ENCODE measurements at regions not wholly inside any gene's neighbourhood (a gene's known extent, or its start where the extent isn't known, plus 50 kb on each side); places are given as distances from the start of the nearest gene placed in this dataset.

DNA sequence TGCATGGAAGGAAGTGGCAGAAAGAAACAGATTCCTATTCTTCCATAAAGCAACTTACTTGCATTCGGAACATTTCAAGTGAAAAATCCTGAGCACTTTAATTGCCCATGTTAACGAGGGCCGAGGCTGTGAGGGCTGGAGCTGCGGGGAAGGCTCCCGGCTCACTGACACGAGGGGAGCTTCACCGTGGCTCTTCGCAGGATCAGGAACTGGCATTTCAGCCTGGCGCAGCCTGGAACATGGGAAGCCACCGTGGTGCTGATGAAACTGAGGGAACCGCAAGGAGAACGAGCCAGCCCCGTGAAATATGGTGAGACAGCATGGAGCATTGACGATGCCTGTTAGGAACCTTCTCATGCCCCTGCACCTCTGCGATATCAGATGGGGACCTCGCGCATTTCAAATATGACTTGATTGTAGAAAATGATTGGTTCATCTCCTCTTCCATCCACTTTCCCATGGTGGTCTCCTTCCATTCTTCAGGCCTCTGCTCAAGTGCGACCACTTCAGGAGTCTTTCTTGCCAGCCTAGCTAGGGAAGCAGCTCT lies 236.9 kb downstream of the TBXT start:
- H3K27ac ChIP-seq, result no peak overlapping the region
- no peak overlapping the region for H3K4me3 ChIP-seq

DNA sequence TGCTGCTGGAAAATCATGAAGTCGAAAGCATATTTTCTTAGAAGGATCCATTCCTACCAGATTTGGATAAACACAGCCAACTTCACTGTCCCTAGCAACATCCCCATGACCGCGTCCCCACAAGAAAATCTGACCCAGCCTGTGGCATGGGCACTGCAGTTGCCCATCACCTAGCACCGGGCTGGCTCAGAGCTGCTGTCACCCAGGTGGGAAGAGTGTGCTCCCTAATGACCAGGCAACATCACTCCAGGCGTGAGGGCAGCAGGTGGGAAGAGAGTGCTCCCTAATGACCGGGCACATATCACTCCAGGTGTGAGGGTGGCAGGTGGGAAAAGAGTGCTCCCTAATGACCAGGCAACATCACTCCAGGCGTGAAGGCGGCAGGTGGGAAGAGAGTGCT lies 238.0 kb downstream of the TBXT start:
- H3K27ac ChIP-seq, result no peak overlapping the region
- H3K4me3 ChIP-seq, result no peak overlapping the region

DNA sequence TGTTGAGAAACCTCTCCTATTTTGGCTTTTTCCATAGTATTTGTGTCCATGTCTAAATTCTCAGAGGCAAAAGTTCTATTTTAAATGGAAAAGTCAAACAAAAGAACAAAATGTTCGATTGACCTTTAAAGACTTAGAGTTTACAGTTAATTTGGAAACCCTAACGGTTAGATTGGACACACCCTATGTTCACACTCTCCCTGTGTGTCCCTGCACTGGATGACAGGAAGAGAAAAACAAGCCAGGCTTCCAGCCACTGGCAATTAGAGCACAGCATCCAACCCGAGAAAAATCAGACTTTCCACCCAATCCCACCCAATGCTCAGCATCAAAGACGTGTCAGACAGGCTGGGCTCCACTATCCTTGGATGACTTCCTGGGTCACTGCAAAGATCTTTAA lies 241.3 kb downstream of the TBXT start:
- Histone ChIP-seq H3K4me3 (no peak overlapping the region), H3K27ac (no peak overlapping the region)

DNA sequence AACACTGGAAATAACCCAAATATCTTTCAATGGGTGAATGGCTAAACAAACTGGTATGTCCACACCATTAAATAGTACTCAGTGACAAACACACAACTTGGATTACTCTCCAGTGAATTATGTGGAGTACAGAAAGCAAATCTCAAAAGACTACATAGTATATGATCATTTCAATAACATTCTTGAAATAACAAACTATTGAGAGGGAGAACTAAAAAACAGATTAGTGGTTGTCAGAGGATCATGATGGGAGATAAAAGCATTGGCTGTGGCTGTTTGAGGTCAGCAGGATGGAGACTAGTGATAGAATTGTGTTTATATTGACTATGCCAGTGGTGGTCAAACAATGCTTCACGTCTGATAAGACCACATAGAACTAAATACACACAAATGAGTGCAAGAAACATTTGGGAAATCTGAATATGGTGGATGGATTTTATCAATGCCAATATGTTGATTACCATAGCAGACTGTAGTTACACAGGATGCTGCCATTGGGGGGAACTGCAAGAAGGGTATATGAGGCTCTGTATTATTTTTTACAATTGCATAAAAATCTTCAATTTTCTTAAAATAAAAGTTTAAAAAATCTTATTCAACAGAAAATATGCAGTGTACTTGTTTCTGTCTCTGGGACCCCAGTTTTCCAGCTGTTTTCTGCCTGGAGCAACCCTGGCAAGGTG lies 242.0 kb downstream of the TBXT start:
- Histone ChIP-seq H3K4me3 (no peak overlapping the region), H3K27ac (no peak overlapping the region)

DNA sequence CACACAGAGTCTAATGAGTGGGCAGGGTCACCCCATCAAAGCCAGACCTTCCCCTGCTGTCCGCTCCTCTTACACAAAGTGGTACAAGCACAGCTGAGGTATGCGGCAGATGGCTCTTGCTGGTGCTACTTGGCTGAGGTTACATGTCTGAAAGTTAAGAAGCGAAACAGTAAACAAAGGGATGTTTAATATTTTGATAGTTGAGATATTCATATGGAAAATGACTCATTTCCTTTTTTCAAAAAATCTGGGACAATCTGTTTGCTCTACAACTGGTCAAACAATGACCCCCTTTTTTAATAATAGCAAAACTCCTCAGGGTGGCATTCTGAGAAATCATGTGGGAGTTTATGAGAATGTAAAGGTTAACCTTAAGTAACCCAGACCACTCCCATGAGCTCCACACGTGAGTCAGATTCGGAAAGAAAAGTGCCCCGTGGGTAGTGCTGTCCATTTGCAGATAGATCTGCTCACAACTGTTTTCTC lies 245.3 kb downstream of the TBXT start:
- Histone ChIP-seq H3K27ac (no peak overlapping the region), H3K4me3 (no peak overlapping the region)

DNA sequence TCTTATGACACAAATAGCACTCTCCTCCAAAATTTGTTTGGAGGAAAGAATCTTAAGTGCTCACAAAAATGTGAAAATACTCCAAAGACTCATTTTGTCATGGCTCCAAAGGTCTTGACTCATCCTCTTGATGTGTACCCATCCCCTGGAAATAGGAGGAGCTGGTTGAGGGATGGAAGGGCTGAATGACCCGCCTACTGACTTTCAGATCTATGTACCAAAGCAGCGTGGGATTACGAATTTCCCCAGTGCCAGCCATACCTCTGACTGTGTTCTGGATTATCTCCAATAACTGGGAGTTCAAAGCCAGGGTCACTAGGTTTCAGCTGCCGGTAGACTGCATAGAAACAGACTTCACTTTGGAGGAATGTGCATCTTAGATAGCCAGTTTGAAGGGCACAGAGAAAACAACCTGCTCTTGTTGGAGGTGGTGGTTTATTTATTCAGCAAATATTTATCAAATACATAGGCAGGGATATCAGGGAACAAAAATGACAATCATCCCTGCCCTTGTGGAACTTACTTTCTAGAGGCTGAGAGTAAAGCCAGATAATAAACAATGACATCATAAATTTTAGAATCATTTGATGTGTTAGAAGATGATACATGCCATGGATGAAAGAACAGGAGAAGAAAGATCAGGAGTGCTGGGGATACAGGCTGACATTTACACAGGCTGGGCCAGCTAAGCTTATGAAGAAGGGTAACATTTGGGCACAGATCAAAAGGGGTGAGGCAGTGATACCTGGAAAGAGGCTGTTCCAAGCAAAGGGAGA lies 246.6 kb downstream of the TBXT start:
- Histone ChIP-seq H3K27ac (no peak overlapping the region), H3K4me3 (no peak overlapping the region)

DNA sequence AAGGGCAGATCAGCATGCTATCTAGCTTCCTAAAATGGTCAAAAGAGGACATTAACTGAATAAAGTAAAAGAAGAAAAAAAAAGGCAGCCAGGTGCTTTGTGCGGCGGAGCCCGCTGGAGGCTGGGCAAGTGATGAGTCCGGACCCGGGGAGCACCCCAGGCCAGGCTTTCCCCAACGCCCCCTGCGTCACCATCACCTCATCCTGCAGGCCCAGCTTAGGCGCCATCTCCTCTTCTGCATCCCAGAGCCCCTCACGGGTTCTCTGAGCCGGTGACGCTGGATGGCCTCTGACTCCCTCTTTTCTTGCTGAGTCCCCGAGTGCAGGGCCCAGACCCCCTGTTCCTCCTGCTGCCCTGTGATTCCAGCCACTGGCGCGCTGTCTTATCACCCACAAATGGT lies 250.1 kb downstream of the TBXT start:
- Histone ChIP-seq H3K27ac (no peak overlapping the region), H3K4me3 (no peak overlapping the region)

DNA sequence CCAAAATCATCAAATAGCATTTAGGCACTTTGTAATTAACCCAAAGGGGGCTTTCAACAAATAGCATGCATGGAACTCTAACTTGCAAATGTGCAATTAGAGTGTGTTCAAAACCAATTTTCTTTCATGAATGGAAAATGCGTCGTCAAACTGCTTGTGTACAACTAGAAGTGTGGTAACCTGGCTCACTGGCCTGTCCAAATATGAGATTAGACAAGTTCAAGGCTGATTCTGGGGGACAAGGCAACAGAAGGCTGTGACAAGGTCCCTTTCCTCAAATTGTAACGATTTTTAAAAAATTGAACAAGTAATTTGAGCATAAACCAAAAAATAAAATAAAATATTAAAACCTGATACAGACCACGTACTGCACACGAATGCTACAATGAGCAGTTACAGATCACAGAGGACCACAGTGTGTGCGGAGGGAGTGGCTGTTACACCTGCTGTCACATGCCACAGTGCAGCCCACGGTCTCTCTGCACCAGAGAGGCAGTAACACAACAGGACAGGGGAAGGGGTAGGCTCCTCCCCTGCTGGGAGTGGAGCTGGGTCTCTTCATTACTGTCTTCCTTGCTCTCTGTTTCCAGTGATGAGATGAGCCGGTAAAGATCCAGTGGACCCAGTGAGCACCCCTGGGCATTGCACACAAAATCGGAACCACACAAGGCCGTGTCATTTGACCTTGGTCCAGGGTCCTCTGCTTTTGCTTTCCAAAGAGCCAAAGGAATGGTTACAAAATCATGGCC lies 252.2 kb upstream of the PDE10A start:
- H3K4me3 ChIP-seq, result no peak overlapping the region
- no peak overlapping the region for H3K27ac ChIP-seq

DNA sequence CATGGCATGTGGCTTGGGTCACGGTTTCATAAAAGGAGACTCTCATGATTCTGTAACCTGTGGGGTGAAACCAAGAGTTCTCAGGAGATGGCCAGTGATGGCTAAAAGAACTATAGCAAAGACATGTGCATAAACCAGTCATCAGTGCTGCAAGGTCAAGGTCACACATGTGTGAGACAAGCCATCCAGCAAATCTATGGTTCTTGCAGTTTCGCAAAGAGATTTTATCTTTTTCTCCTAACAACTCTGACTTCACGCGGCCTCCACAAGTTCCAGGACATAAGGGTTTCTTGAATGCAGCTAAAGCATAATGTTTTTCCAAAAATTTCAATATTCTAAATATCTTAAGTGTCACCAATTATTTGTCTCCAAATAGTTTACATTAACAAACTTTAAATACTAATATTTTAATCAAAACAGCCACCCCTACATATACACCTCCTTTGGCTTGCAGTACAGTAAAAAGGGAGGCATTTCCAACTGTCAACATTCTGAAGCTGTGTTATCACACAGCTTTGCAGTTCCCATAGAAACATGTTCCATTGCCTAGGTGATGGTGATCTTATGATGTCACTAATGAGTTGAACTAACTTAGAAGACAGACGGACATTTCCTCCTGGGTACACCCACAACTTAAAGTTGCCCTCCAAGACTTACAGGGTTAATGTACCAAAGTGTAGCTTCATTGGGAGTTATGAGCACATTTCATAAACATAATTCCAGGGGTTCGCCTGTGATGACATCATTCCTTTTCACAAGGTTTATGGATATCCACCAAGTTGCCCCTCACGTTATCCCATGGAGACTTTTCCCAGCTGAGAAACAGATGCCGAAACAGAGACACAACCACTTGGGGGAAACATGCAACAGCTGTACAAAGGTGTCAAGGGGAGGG lies 250.9 kb upstream of the PDE10A start:
- Histone ChIP-seq H3K4me3 (no peak overlapping the region), H3K27ac (no peak overlapping the region)

DNA sequence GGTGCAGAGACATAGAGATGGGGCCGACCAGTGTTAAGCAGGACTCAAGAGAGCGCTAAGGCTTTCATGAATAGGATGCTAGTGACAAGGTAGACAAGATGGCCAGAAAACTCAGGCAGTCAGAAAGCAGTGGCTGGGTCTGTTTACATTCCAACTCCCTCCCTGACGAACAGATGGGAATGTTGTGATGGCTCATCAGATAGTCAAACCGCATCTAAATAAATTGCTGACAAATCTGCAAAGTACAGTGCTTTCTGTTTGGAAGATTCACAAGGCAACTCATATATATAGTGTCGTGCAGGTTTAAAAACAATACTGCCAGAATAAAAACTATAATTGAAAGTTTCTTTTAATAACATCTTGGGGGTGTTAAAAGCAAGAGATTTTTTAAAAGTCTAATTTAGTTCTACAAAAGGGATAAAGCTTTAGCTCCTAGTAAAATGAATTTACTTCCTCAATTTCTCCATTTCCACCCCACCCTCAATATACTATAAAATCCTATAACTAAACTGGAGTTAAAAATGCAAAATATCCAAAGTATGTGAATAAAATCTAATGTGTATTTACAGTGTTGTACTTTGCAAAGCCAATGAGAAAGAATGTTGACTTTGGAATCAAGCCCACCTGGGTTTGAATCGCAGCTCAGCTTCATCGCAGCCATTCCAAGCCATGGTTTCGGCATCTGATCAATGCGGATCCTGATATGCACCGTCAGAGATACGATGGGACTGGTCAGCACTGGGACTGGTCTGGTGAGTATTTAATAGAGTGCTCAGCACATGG lies 247.3 kb upstream of the PDE10A start:
- no peak overlapping the region for H3K4me3 ChIP-seq
- H3K27ac ChIP-seq, result no peak overlapping the region

DNA sequence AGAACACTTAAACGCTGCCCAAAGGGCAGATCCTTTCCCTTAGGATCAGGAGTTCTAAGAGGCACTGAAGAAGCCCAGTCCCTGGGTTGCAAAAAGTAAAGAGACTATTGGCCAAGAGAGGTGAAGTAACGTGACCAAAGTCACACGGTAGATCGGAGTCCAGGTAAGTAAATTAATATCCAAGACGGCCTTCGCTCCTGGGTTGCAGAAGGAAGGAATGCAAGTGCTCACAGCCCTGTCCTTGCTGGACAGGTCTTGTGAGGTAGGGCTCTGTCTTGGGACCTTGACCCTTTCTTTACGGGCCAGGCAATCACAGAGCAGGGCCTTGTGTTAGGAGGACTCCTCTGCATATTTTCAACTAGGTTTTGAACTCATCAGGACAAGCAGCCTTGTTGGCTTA lies 243.7 kb upstream of the PDE10A start:
- H3K4me3 ChIP-seq, result no peak overlapping the region
- no peak overlapping the region for H3K27ac ChIP-seq

DNA sequence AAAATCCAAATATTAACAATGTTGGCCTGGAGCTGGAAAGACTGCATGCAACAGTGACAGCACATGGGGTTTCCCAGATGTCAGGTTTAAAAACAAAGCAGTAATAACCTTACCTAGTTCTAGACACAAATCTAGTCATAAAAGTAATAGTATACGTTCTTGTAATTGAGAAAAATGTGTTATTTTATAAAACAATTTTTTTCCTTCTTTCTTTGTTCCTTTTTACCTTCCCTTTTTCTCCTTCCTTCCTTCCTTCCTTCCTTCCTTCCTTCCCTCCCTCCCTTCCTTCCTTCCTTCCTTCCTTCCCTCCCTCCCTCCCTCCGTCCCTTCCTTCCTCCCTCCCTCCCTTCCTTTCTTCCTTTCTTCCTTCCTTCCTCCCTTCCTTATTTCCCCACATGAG lies 242.7 kb upstream of the PDE10A start:
- Histone ChIP-seq H3K4me3 (no peak overlapping the region), H3K27ac (no peak overlapping the region)

DNA sequence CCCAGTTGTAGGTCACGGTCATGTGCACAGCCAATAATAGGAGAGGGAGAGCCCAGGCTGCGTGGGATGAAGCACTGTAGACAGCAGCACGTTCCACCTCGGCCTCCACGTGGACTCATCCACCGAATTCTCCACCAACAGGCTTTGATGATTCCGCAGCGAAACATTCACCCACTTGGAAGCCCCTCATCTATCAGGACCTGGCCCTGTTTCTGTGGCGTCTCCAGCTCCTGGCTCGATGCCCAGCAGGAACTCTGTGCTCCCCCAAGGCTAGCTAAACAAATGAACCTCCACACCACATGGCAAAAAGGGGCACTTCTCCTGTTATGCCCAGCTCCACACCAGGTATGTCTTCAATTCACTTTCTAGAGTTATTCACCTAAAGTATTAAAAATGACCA lies 237.9 kb upstream of the PDE10A start:
- Histone ChIP-seq H3K4me3 (no peak overlapping the region), H3K27ac (no peak overlapping the region)

DNA sequence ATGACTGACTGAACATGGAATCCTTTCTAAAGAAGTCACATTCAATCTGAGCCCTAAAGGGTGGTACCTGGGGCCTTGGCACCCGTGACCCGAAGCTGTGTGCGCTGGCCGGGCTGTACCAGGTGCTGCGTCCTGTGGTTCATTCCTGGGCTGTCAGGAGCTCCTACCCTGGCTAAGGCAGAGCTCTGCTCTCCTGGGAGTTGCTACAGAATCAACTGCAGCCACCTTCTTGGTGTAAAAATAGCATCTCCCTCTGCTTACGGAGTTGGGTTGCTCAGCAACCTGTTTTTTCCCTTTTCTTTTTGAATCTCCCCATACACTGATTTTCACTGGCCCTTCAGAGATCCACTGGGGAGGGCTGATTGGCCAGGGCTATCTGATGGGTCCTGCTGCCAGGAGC lies 236.6 kb upstream of the PDE10A start:
- H3K4me3 ChIP-seq, result no peak overlapping the region
- no peak overlapping the region for H3K27ac ChIP-seq

DNA sequence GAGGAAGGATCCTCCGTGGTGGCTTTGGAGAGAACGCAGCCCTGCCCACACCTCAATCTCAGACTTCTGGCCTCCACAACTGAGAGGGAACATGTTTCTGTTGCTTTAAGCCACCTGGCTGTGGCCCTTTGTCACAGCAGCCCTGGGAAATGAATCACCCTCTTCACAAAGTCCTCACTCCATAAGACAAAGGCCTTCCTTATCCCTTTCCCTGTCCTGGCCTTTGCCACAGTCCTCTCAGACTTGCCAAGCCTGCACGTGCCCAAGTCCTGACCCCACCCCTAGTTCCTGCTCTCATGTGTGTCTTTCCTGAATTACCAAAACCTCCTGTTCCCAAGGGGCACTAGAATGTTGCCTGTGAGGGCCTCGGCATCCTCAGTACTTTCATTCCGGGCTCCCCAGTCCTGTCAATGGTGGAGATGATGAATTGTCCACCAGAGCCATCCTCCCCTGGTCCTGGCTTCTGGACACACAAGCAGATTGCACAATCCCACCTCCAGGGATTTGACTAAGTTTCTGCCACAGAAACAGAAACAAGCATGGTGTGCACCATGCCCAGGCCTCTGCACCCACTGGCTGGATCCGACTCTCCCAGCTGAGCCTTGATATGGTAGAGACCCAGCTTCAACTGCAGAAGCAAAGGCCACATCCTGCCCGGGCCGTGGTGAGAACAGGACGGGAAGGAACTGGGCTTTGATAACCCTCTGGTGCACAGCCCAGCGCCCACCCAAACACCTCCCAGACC lies 232.6 kb upstream of the PDE10A start:
- Histone ChIP-seq H3K4me3 (no peak overlapping the region), H3K27ac (no peak overlapping the region)

DNA sequence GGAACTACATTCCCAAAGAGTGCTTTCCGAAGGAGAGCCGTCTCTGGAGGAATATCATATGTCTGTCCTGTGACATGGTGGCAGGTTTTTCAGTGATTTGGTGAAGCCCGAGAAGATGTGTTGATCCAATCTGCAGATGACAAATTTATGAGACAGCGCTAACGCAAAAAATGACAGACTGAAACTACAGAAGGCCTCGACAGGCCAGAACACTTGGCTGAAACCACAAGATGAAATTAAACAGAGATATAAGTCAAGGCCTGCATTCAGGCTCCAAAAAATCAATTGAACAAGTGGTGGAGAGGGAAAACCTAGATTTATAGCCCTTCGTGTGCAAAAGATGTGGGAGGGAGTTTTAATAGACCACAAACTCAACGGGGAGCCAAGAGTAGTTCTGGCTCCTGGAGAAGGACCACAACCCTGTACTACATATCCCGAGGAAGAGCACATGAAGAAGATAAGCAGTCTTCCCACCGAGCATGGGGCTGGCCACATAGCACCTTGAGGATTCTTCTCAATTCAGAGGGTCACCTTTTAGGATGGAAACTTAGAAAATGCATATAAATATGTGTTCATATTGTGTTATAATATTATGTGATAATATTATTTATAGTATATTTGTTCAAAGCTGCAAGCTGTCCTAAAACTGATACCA lies 231.3 kb upstream of the PDE10A start:
- no peak overlapping the region for H3K27ac ChIP-seq

DNA sequence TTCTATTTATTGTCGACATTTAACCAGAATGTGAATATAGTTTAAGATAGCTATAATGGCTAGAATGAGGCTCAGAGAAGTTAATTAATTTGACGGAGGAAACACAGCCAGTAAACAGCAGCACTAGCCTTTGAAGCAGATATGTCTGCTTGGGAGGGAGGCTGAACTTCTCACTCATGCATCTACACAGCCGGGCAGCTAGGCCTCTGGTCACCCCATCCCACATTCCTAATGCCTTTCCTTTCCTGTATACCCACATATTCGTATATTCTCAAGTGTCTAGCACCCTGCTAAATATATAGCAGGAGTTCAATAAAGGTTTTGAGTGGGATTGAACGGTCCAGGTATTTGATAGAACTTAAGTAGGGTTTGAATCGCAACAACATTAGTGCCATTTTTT lies 230.4 kb upstream of the PDE10A start:
- no peak overlapping the region for H3K4me3 ChIP-seq
- H3K27ac ChIP-seq, result no peak overlapping the region

More for the DNA sequence above, 231.3 kb upstream of the PDE10A start:
- H3K4me3 ChIP-seq, result no peak overlapping the region

DNA sequence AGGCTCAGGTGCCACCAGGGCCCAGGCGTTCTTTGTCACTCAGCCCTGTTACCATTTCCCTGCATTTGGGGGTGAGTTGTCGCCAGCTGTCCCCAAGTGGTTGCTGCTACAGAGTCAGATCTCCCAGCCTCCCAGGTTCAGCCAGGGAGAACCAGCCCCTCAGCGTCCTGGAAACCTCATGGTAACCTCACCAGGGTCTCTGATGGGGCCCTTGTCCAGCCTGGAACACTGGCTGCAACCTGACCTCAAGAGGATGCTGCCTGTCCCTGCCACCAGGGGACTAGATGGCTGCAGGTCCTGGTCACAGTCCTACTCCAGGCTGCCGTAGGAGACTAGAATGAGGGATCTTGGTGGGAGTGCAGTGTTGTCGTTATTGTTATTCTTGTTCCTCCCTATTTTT lies 228.3 kb upstream of the PDE10A start:
- H3K4me3 ChIP-seq, result no peak overlapping the region
- H3K27ac ChIP-seq, result no peak overlapping the region
